ENCODE measurements at regions not wholly inside any gene's neighbourhood (a gene's known extent, or its start where the extent isn't known, plus 50 kb on each side); places are given as distances from the start of the nearest gene placed in this dataset.

GRCh38 chr1:29728703-29729102, 492.4 kb downstream of the PTPRU start:
- Histone ChIP-seq H3K9me3 (ENCODE audit: low read length) (no peaks in the 10 kb centered on the region), H3K79me2 (replicated peaks; ENCODE audit: insufficient read depth, low read length) (no peaks in the 10 kb centered on the region), H4K20me1 (ENCODE audit: insufficient read depth) (no peaks in the 10 kb centered on the region), H3K4me2 (ENCODE audit: low read length) (no peak overlapping the region), H3K27me3 (ENCODE audit: insufficient read depth, low read depth, low read length) (no peaks in the 10 kb centered on the region), H3K36me3 (ENCODE audit: insufficient read depth, low read length) (no peaks in the 10 kb centered on the region), H3K27ac (ENCODE audit: low read length) (no peak overlapping the region), H3K9ac (ENCODE audit: low read length) (no peak overlapping the region), H3K4me3 (ENCODE audit: low read length) (no peak overlapping the region), H3K9me2 (ENCODE audit: insufficient read depth, low read length) (no peaks in the 10 kb centered on the region), H3F3A (ENCODE audit: insufficient read depth, low read length, poor library complexity, severe bottlenecking) (no peaks in the 10 kb centered on the region), H2AFZ (ENCODE audit: low read depth, low read length) (no peak overlapping the region)
- TF ChIP-seq MXI1 (conservative IDR thresholded peaks at IDR 0.05; ENCODE audit: poor library complexity, severe bottlenecking): no peak
- TF ChIP-seq TAF1 (IDR thresholded peaks at IDR 0.05; ENCODE audit: low read depth): no peak
- TF ChIP-seq EP300 (conservative IDR thresholded peaks at IDR 0.05; ENCODE audit: poor library complexity, severe bottlenecking): no peak
- TF ChIP-seq REST (IDR thresholded peaks at IDR 0.05; ENCODE audit: borderline replicate concordance): no peak
- no peak for TF ChIP-seq SMC3 (conservative IDR thresholded peaks at IDR 0.05; ENCODE audit: poor library complexity)
- no peak for TF ChIP-seq POLR2AphosphoS5 (IDR thresholded peaks at IDR 0.05)
- TF ChIP-seq EZH2 (IDR thresholded peaks at IDR 0.05; ENCODE audit: borderline replicate concordance, insufficient read depth, low read length, poor library complexity, severe bottlenecking): no peak
- no peak for TF ChIP-seq CTCF (IDR thresholded peaks at IDR 0.05; ENCODE audit: poor library complexity, severe bottlenecking)
- TF ChIP-seq RAD21 (conservative IDR thresholded peaks at IDR 0.05): no peak

DNA sequence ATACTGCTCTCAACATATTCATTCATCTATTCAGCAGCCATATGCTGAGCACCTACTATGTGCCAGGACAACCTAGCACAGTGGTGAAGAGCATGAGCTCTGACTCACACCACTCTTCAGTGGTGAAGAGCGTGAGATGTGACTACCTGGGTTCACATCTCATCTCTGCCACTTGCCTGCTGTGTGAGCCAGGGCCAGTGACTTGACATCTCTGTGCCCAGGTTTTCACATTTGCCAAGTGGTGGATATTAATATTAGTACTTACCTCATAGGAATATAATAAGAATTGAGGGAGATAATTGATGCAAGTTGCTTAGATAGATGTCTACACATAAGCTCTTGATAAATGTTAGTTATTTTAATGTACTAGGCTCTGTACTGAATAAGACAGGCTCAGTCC, 488.9 kb downstream of the PTPRU start:
- H3K9me2 ChIP-seq (ENCODE audit: insufficient read depth, low read length): no peaks in the 10 kb centered on the region
- no peaks in the 10 kb centered on the region for H3K79me2 ChIP-seq (replicated peaks; ENCODE audit: insufficient read depth, low read length)
- no peak overlapping the region for H3K4me2 ChIP-seq (ENCODE audit: low read length)
- no peak overlapping the region for H3K27ac ChIP-seq (ENCODE audit: low read length)
- no peak for TF ChIP-seq RAD21 (conservative IDR thresholded peaks at IDR 0.05)
- TF ChIP-seq MXI1 (conservative IDR thresholded peaks at IDR 0.05; ENCODE audit: poor library complexity, severe bottlenecking): no peak
- TF ChIP-seq SMC3 (conservative IDR thresholded peaks at IDR 0.05; ENCODE audit: poor library complexity): no peak
- no peak for TF ChIP-seq REST (IDR thresholded peaks at IDR 0.05; ENCODE audit: borderline replicate concordance)
- no peak for TF ChIP-seq POLR2AphosphoS5 (IDR thresholded peaks at IDR 0.05)
- TF ChIP-seq TAF1 (IDR thresholded peaks at IDR 0.05; ENCODE audit: low read depth): no peak
- no peak for TF ChIP-seq CTCF (IDR thresholded peaks at IDR 0.05; ENCODE audit: poor library complexity, severe bottlenecking)
- no peak for TF ChIP-seq EP300 (conservative IDR thresholded peaks at IDR 0.05; ENCODE audit: poor library complexity, severe bottlenecking)
- no peak for TF ChIP-seq EZH2 (IDR thresholded peaks at IDR 0.05; ENCODE audit: borderline replicate concordance, insufficient read depth, low read length, poor library complexity, severe bottlenecking)
- H3K4me3 ChIP-seq (ENCODE audit: low read length): no peak overlapping the region
- no peaks in the 10 kb centered on the region for H3F3A ChIP-seq (ENCODE audit: insufficient read depth, low read length, poor library complexity, severe bottlenecking)
- no peaks in the 10 kb centered on the region for H3K9me3 ChIP-seq (ENCODE audit: low read length)
- no peak overlapping the region for H3K9ac ChIP-seq (ENCODE audit: low read length)
- no peaks in the 10 kb centered on the region for H3K36me3 ChIP-seq (ENCODE audit: insufficient read depth, low read length)
- H2AFZ ChIP-seq (ENCODE audit: low read depth, low read length): no peak overlapping the region
- no peaks in the 10 kb centered on the region for H3K27me3 ChIP-seq (ENCODE audit: insufficient read depth, low read depth, low read length)
- no peaks in the 10 kb centered on the region for H4K20me1 ChIP-seq (ENCODE audit: insufficient read depth)

Data from neural cell (in vitro differentiated cells).